ENCODE measurements at regions not wholly inside any gene's neighbourhood (a gene's known extent, or its start where the extent isn't known, plus 50 kb on each side); places are given as distances from the start of the nearest gene placed in this dataset.
"Not testable (repeated sequence)": the region's sequence is repeated elsewhere in the genome, so short reads cannot be mapped to it uniquely, and the experiment has no call there.

DNA sequence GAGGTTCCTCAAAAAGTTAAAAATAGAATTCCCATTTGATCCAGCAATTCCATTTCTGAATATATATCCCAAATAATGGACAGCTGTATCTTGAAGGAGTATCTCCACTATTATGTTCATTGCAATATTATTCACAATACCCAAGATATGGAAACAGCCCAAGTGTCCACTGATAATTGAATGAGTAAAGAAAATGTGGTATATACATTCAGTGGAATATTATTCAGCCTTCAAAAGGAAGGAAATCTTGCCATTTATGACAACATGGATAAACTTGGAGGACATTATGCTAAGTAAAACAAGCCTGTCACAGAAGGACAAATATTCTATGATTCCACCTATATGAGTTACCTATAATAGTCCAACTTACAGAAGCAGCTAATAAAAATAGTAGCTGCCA lies 979.0 kb downstream of the SLC6A15 start:
- in situ Hi-C loops (cut with HindIII; ENCODE audit: low pct_unique_long_range_greater_than_20kb, low sequenced_read_pairs), result no loop called here
- no peak for DNase-seq (ENCODE audit: low read depth, low spot score)

DNA sequence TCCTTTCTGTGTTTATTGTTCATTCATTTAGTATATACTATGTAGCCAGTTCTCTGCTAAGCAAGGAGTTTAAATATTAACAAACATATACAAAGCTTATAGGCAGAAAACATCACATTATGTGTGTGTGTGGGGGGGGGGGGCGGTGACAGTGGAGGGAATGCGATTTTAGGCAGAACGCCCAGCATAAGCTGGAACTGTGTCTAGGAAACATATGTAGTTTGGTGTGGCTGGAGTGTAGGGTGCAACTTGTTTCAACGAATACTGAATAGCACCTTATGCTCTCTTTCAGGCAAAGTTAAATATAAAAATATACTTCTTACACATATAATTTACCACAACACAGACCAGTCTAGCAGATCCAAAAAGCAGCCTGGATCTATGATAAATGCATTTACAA lies 980.6 kb downstream of the SLC6A15 start:
- no peak for DNase-seq (ENCODE audit: low read depth, low spot score)
- in situ Hi-C loops (cut with HindIII; ENCODE audit: low pct_unique_long_range_greater_than_20kb, low sequenced_read_pairs), result no loop called here

DNA sequence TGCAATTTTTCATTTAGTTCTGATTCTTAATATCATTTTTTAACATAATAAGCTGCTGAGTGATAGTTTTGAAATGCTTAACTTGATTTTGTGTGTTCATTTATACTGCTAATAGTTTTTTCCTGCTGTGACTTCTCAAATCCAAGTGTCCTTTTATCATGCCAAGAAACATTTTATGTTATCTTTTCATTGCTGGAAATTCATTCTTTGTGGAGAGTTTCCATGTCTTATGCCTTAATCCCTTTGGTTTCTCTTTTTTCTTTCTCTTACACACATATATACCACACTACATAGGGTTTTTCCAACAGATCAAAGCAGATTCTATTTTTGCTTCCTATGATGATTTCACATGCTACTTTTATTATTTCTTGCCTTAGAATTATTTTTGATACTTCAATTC lies 981.1 kb downstream of the SLC6A15 start:
- DNase-seq (ENCODE audit: low read depth, low spot score), result no peak
- in situ Hi-C loops (cut with HindIII; ENCODE audit: low pct_unique_long_range_greater_than_20kb, low sequenced_read_pairs), result no loop called here

DNA sequence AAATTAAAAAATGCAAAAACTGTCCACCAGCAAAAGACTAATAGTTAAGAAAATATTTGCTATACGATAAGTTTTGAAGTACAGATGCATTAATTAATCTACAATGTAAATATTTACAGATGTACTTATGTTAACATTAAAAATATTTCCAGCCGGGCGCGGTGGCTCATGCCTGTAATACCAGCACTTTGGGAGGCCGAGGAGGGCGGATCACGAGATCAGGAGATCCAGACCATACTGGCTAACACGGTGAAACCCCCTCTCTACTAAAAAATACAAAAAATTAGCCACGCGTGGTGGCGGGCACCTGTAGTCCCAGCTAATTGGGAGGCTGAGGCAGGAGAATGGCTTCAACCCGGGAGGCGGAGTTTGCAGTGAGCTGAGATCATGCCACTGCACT lies 982.8 kb downstream of the SLC6A15 start:
- DNase-seq (ENCODE audit: low read depth, low spot score); in situ Hi-C loops (cut with HindIII; ENCODE audit: low pct_unique_long_range_greater_than_20kb, low sequenced_read_pairs): not testable (repeated sequence)

DNA sequence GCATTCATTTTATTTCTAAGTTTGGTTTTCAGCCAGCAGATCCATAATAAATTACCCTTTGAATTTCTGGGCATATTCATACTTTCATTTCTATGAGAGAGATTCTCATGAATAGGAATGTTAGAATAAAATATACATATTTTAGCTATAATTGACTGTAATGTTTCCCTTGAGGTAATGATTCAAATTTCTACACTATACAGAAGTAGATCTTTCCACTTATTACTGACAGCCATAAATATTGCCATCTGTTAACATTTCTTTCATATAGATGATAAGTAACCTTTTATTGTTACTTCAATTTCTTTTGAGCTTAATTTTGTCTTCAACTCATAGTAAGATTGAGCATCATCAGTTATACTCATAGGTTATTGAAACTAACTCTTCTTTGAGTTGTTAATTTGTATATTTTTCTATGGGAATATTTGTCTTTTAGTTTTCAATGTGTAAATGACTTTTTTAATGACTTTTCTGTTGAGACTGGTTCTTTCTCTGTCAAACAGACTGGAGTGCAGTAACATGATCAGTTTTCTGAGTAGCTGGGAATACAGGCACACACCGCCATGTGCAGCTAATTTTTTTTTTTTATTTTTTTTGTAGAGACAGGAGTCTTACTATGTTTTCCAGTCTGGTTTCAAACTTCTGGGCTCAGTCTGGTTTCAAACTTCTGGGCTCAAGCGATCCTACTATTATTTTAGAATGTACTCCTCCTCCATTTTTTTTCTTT lies 991.6 kb downstream of the SLC6A15 start:
- DNase-seq (ENCODE audit: low read depth, low spot score), result no peak
- in situ Hi-C loops (cut with HindIII; ENCODE audit: low pct_unique_long_range_greater_than_20kb, low sequenced_read_pairs), result no loop called here

DNA sequence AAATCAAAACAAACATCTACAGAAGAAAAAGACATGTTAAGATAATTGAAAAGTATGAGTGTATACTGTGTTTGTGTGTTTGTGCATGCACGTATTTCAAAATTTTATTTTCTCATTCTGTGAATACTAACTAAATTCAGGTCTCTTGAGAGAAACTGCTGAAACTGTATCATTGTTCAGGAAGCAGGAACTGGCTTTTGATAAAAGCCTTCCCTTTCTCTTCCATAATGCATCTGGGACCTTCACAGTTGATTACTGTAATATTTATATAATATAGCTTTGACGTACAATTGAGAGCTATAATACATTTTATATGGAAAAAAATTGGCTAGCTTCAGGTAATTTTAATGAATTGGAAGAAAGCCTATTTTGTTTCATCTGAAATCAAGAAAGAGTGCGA lies 993.5 kb downstream of the SLC6A15 start:
- DNase-seq (ENCODE audit: low read depth, low spot score), result no peak
- in situ Hi-C loops (cut with HindIII; ENCODE audit: low pct_unique_long_range_greater_than_20kb, low sequenced_read_pairs), result no loop called here

DNA sequence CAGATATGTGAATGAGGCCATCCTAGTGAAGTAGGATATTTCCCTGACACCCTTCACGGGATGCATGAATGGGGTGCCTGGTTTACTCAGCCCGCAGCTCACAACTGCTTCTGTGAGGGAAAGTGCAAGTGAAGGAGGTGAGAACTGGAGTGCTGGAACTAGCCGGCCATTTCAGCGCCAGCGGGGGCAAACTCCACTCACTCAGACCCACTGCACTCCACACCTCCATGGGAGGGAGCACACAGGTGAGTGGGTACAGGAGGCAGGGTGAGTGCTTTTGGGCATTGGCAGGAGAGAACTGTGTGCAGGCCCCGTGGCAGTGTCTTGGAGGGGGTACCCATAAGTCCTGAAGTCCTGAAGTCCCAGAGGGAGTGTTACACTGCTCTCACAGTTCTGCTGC lies 1008.4 kb downstream of the SLC6A15 start:
- in situ Hi-C loops (cut with HindIII; ENCODE audit: low pct_unique_long_range_greater_than_20kb, low sequenced_read_pairs), result no loop called here
- DNase-seq (ENCODE audit: low read depth, low spot score), result no peak

DNA sequence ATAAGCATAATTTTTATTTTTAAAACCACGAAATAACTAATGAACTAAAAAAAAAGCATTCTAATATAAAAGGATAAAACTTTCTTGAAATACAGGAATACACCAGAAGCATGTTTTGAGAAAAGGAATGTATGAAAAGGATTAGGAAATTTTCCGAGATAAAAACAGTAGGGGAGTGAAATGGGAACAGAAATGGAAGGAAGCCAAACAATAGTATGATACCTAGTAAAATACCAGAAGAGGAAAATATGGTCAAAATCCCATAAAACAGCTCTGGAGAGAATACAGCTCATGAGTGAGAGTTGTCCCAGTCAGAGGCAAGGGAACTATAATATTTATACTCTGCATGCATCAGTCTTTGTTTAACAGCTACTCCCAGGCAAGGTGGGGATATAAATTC lies 1016.2 kb downstream of the SLC6A15 start:
- in situ Hi-C loops (cut with HindIII; ENCODE audit: low pct_unique_long_range_greater_than_20kb, low sequenced_read_pairs), result no loop called here
- DNase-seq (ENCODE audit: low read depth, low spot score), result no peak

DNA sequence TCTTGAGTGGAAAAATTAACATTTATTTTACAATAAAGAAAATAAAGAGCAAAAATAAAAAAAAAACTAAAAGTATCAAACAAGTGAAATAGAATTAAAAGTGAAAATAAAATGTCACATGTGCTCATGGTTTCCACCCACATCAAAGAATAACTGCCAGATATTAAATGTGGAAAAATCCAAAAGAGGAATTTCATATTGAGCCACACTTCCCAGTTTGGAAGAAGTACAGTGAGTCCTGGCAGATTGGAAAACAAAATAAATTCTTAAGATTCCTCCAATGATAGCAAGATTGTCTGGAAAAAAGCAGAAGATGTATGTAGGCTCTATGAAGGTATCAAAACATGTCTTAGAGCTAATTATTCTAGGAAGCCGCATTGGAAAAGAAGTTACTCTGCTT lies 1019.5 kb downstream of the SLC6A15 start:
- in situ Hi-C loops (cut with HindIII; ENCODE audit: low pct_unique_long_range_greater_than_20kb, low sequenced_read_pairs), result no loop called here
- DNase-seq (ENCODE audit: low read depth, low spot score), result no peak

DNA sequence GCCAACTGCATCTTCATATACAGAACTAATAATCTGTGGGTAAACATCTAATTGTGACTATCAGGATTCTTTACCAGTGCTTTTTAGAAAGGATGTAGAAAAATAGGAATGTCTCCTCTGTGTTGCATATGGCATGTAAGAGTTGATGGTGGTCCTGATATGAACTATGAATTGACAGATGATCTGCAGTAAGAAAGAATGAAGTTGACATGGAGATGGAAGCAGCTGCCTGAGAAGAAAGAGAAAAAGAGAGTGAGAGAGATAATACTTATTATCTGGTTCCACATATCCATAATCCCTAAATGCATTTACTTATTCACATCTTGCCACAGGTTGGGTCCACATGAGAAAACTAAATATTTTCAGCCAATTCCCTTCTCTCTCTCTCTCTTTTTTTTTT lies 1022.9 kb downstream of the SLC6A15 start:
- DNase-seq (ENCODE audit: low read depth, low spot score), result no peak
- in situ Hi-C loops (cut with HindIII; ENCODE audit: low pct_unique_long_range_greater_than_20kb, low sequenced_read_pairs), result no loop called here

DNA sequence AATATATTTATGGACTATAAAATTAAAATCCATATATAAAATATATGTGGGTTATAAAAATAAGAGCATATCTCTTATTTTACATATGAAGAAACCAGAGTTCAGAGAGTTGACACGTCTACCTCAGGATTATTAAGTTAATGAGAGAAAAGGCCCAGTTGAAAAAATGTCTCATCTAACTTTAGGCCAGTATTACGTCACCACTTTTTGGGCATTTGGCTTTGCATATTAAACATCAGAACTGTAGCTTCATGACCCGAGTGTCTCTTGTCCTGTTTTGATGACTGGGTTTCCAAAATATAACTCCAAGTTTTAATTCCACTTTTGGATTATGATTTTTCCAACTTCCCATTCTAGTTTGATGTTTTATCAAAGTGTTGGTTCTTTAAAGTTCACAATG lies 1026.1 kb downstream of the SLC6A15 start:
- no peak for DNase-seq (ENCODE audit: low read depth, low spot score)
- in situ Hi-C loops (cut with HindIII; ENCODE audit: low pct_unique_long_range_greater_than_20kb, low sequenced_read_pairs), result no loop called here

DNA sequence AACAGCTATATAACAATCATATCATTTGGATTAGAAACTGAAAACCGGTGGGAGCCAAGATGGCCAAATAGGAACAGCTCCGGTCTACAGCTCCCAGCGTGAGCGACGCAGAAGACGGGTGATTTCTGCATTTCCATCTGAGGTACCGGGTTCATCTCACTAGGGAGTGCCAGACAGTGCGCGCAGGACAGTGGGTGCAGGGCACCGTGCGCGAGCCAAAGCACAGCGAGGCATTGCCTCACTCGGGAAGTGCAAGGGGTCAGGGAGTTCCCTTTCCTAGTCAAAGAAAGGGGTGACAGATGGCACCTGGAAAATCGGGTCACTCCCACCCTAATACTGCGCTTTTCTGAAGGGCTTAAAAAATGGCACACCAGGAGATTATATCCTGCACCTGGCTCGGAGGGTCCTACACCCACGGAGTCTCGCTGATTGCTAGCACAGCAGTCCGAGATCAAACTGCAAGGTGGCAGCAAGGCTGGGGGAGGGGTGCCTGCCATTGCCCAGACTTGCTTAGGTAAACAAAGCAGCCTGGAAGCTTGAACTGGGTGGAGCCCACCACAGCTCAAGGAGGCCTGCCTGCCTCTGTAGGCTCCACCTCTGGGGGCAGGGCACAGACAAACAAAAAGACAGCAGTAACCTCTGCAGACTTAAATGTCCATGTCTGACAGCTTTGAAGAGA lies 1041.5 kb downstream of the SLC6A15 start:
- DNase-seq (ENCODE audit: low read depth, low spot score); in situ Hi-C loops (cut with HindIII; ENCODE audit: low pct_unique_long_range_greater_than_20kb, low sequenced_read_pairs): not testable (repeated sequence)

DNA sequence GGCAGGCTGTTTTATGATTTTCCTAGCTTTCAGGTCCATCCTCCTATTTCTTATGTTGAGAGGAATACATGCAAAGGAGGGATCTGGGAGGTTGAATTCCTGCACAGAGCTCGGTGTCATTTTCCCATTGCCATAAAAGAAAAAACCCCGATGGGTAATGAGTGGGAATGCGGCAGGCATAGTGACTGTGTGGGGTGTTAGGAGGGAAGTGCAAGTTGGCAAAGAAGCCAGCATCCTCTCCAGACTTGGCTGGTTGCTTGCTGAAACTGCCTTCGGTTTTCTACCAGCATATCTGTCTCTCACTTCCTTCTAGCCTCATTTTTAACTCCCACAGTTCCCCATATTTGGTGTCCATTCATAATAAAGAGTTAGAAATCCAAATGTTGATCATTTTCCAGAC lies 1046.1 kb downstream of the SLC6A15 start:
- no peak for DNase-seq (ENCODE audit: low read depth, low spot score)
- in situ Hi-C loops (cut with HindIII; ENCODE audit: low pct_unique_long_range_greater_than_20kb, low sequenced_read_pairs), result no loop called here

DNA sequence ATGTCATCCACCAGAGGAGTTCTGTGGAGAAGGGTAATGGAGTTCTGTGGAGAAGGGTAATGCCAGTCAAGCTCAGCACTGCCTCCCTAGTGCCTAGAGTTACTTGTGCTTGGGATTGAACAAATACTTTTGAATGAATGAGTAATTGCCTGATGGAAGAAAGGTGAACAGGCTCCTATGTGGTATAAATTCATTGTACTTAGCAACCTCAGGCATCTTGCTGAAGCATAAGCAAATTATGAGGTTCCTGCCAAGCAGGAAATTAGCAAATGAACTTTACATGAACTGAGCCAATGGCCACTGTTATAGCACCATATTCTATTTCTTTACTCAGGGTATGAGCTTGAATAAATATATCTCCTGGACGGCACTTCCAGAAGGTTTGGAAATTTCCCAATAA lies 1047.2 kb downstream of the SLC6A15 start:
- DNase-seq (ENCODE audit: low read depth, low spot score), result no peak

DNA sequence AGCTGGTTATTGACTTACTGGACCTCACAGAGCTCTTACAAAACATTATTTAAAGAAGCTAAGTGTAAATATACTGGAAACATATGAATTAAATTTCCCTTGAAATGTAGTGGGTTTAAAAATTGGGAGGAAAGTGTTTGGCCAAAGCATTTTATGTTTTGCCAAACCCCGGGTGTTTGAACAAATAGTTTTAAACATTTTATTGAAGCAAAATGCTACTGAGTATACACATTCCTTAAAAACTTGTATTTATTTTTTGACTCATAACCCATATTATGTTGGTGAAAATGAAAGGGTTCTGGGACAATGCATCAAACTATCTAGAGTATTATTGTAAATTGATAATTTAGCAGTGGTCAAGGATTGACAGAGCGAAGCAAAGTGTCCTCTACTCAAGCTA lies 1048.5 kb downstream of the SLC6A15 start:
- no peak for DNase-seq (ENCODE audit: low read depth, low spot score)
- in situ Hi-C loops (cut with HindIII; ENCODE audit: low pct_unique_long_range_greater_than_20kb, low sequenced_read_pairs), result no loop called here

More for the DNA sequence above, 1047.2 kb downstream of the SLC6A15 start:
- in situ Hi-C loops (cut with HindIII; ENCODE audit: low pct_unique_long_range_greater_than_20kb, low sequenced_read_pairs), result no loop called here

DNA sequence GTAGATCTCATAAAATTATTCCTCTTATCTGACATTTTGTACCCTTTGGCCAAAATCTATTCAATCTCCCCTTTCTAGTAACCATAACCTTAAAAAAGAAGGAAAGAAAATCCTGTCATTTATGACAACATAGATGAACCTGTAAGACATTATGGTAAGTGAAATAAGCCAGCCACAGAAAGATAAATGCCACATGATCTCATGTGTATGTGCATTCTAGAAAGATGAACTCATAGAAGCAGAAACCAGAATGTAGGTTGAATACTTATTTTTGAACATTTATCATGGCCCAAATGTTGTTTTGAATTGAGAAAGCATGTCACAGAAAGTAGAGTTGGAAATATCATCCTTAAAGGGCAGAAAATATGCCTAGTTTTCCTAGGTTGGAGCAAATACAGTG lies 1053.6 kb downstream of the SLC6A15 start:
- DNase-seq (ENCODE audit: low read depth, low spot score), result no peak
- in situ Hi-C loops (cut with HindIII; ENCODE audit: low pct_unique_long_range_greater_than_20kb, low sequenced_read_pairs), result no loop called here

DNA sequence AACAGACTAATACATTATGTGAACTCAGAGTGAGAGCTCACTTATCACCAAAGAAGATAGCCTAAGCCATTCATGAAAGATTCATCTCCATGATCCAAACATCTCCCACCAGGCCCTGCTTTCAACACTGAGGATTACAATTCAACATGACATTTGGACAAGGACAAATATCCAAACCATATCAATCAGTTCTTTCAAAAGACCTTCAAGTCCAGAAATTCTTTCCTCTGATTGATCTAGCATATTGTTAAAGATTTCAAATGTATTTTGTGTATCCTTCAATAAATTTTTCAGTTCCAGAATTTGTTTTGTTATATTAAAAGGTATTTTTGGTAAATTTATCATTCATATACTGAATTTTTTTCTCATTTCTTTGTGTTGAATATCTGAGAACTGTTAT lies 1055.8 kb downstream of the SLC6A15 start:
- DNase-seq (ENCODE audit: low read depth, low spot score), result no peak
- in situ Hi-C loops (cut with HindIII; ENCODE audit: low pct_unique_long_range_greater_than_20kb, low sequenced_read_pairs), result no loop called here

DNA sequence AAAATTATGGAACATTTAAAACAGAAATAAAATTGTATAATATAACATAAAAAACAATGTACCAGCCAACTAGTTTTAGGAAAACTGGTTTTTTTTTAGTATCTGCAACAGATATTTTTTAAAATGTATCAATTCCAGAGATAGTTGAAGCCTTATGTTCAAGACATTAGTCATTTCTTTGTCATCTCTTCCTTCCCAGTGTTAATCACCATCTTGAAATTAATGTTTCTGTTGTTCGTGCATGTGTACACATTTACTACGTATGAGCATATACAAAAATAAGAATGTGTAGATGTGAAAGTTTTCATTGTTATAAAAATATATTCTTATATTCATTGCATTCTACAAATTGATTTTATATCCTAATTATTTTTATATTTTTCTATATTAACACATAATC lies 1062.1 kb downstream of the SLC6A15 start:
- in situ Hi-C loops (cut with HindIII; ENCODE audit: low pct_unique_long_range_greater_than_20kb, low sequenced_read_pairs), result no loop called here
- no peak for DNase-seq (ENCODE audit: low read depth, low spot score)

DNA sequence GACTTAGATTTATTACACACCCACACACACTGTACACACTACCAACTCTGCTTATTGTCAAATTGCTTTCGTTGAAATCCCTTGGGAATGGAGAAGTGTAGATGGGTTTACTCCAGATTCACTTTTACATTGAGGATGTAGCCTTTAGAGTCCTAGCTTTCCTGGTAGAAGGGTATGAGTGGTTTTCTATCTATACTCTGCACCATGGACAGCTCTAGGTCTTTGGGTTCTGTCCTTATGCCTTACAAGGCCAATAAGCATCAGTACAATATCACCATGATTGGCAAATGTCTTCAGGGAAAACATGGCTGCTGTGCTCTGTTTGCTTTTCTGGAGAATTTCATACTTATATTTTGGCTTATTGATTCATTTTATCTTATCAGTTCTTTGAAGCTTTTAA lies 1063.9 kb downstream of the SLC6A15 start:
- DNase-seq (ENCODE audit: low read depth, low spot score), result no peak
- in situ Hi-C loops (cut with HindIII; ENCODE audit: low pct_unique_long_range_greater_than_20kb, low sequenced_read_pairs), result no loop called here

Data from SK-MEL-5 (cell line).